ENCODE measurements at regions not wholly inside any gene's neighbourhood (a gene's known extent, or its start where the extent isn't known, plus 50 kb on each side); places are given as distances from the start of the nearest gene placed in this dataset.
"Not testable (repeated sequence)": the region's sequence is repeated elsewhere in the genome, so short reads cannot be mapped to it uniquely, and the experiment has no call there.

DNA sequence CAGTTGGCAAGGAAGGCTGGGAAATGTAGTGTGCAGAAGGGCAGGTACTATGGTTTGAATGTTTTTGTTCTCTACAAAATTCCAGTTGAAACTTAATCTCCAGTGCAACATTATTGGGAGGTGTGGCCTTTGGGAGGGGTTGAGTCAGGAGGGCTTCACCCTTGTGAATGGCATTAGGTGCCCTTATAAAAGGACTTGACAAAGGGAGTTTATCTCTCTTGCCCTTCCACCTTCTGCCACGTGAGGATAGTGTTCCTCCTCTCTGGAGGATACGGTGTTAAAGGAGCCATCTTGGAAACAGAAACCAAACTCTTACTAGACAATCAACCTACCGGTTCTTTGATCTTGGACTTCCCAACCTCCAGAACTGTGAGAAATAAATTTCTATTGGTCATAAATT is 82.2 kb upstream of the LRFN2 start:
- no peak for DNase-seq
- Histone ChIP-seq H3K9me3 (ENCODE audit: control insufficient read depth in 2 of 3, low read length in 3 of 3) (peaks cover 0 to 22% (median 0%) of the 10 kb centered on the region in 3 experiments), H3K4me1 (ENCODE audit: control insufficient read depth in 2 of 2, insufficient read depth in 2 of 2, low read length in 2 of 2) (no peaks in the 10 kb centered on the region), H3K27ac (ENCODE audit: low read depth, low read length) (no peak overlapping the region), H3K27me3 (ENCODE audit: control insufficient read depth in 2 of 2, insufficient read depth in 2 of 2, low read length in 2 of 2) (no peaks in the 10 kb centered on the region), H3K36me3 (ENCODE audit: control insufficient read depth in 2 of 3, insufficient read depth in 3 of 3, low read length in 3 of 3) (no peaks in the 10 kb centered on the region), H3K4me3 (ENCODE audit: low read length) (no peak overlapping the region)
- intact Hi-C loops (cut with micrococcal nuclease): no loop called here
- H3K9me3 Mint-ChIP-seq: peaks cover 9 to 41% (median 17%) of the 10 kb centered on the region in 11 donors
- H3K27ac Mint-ChIP-seq: no peak overlapping the region
- H3K36me3 Mint-ChIP-seq: peaks cover 0 to 15% (median 0%) of the 10 kb centered on the region in 5 donors
- ATAC-seq: no peak
- ChIA-PET POLR2A (no interaction called here), CTCF (no interaction called here)
- no peak overlapping the region for H3K4me3 Mint-ChIP-seq
- H3K4me1 Mint-ChIP-seq: no peaks in the 10 kb centered on the region
- H3K27me3 Mint-ChIP-seq: peaks cover 0 to 20% (median 6%) of the 10 kb centered on the region in 5 donors

DNA sequence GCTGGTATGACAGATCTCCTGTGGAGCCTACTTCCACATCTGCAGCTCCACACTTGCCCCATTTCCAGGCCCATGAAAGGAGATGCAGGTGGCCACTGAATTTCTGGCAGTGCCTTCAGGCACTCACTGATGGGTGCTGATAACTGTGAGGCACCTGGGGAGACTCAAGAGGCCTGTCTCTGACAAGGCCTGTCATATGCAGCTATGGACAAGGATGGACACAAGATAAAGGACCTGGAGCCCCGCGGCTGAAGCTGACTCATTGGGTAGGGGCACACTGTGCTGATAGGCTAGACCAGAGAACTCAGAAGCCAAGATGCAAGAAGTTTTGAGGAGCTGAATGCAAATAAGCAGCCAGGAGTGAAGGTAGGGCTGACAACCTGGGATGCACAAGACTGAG is 81.0 kb upstream of the LRFN2 start:
- H3K27ac ChIP-seq (ENCODE audit: low read depth, low read length): no peak overlapping the region
- H3K36me3 ChIP-seq (ENCODE audit: control insufficient read depth in 2 of 3, insufficient read depth in 3 of 3, low read length in 3 of 3): no peaks in the 10 kb centered on the region
- ChIA-PET CTCF (no interaction called here), POLR2A (no interaction called here)
- Mint-ChIP-seq H3K4me1 (no peaks in the 10 kb centered on the region), H3K27me3 (peaks cover 0 to 20% (median 6%) of the 10 kb centered on the region in 5 donors), H3K4me3 (no peak overlapping the region), H3K9me3 (peaks cover 12 to 52% (median 26%) of the 10 kb centered on the region in 11 donors), H3K27ac (no peak overlapping the region), H3K36me3 (peaks cover 0 to 26% (median 0%) of the 10 kb centered on the region in 5 donors)
- no peak for DNase-seq
- peaks cover 0 to 34% (median 0%) of the 10 kb centered on the region in 3 experiments for H3K9me3 ChIP-seq (ENCODE audit: control insufficient read depth in 2 of 3, low read length in 3 of 3)
- intact Hi-C loops (cut with micrococcal nuclease): no loop called here
- no peak overlapping the region for H3K4me3 ChIP-seq (ENCODE audit: low read length)
- no peaks in the 10 kb centered on the region for H3K4me1 ChIP-seq (ENCODE audit: control insufficient read depth in 2 of 2, insufficient read depth in 2 of 2, low read length in 2 of 2)
- no peak for ATAC-seq
- no peaks in the 10 kb centered on the region for H3K27me3 ChIP-seq (ENCODE audit: control insufficient read depth in 2 of 2, insufficient read depth in 2 of 2, low read length in 2 of 2)

DNA sequence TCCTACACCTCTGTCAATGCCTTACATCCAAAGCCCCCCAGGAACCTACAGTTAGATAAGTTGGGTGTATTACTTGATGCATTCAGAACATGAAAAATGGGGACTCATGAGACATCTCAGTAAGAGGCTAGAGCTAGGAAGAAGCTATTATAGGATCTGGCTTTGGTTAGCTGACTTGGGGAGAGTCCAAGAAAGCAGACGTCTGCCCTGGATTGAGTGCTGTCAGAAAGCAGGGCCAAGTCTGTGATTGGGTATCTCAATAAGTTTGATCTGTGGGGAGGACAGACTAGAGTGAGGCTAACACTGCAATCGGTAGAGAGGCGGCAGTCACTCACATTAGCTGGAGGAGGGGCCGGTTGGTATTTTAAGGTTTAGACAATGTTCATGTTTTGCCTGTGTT is 79.4 kb upstream of the LRFN2 start:
- Histone ChIP-seq H3K27me3 (ENCODE audit: control insufficient read depth in 2 of 2, insufficient read depth in 2 of 2, low read length in 2 of 2) (no peaks in the 10 kb centered on the region), H3K36me3 (ENCODE audit: control insufficient read depth in 2 of 3, insufficient read depth in 3 of 3, low read length in 3 of 3) (no peaks in the 10 kb centered on the region), H3K9me3 (ENCODE audit: control insufficient read depth in 2 of 3, low read length in 3 of 3) (peaks cover 0 to 36% (median 0%) of the 10 kb centered on the region in 3 experiments), H3K4me1 (ENCODE audit: control insufficient read depth in 2 of 2, insufficient read depth in 2 of 2, low read length in 2 of 2) (no peaks in the 10 kb centered on the region), H3K4me3 (ENCODE audit: low read length) (no peak overlapping the region), H3K27ac (ENCODE audit: low read depth, low read length) (no peak overlapping the region)
- peaks cover 12 to 55% (median 29%) of the 10 kb centered on the region in 11 donors for H3K9me3 Mint-ChIP-seq
- H3K27me3 Mint-ChIP-seq: peaks cover 0 to 27% (median 6%) of the 10 kb centered on the region in 5 donors
- no peak overlapping the region for H3K4me3 Mint-ChIP-seq
- ChIA-PET CTCF (no interaction called here), POLR2A (no interaction called here)
- intact Hi-C loops (cut with micrococcal nuclease): no loop called here
- no peak for DNase-seq
- no peaks in the 10 kb centered on the region for H3K4me1 Mint-ChIP-seq
- no peak overlapping the region for H3K27ac Mint-ChIP-seq
- ATAC-seq: no peak
- H3K36me3 Mint-ChIP-seq: peaks cover 0 to 27% (median 0%) of the 10 kb centered on the region in 5 donors

DNA sequence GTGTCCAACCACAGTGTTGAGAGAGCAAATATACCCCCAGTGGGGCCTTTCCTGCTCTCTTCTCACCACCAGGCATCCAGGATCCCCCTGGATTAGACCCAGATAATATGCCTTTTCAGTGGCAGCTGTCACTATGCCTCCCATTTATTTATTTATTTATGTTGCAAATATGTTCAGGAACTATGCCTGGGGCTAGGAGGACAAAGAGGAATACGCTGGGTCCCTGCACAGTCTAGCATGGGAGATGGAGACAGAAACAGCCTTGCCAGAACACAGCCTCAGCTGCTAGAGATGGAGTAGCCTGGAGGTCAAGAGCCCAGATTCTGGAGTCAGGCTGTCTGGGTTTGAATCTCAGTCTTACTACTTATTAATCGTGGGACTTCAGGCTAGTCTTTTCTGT is 74.6 kb upstream of the LRFN2 start:
- no peak overlapping the region for H3K27ac ChIP-seq (ENCODE audit: low read depth, low read length)
- no peaks in the 10 kb centered on the region for H3K36me3 ChIP-seq (ENCODE audit: control insufficient read depth in 2 of 3, insufficient read depth in 3 of 3, low read length in 3 of 3)
- no peaks in the 10 kb centered on the region for H3K4me1 ChIP-seq (ENCODE audit: control insufficient read depth in 2 of 2, insufficient read depth in 2 of 2, low read length in 2 of 2)
- intact Hi-C loops (cut with micrococcal nuclease): no loop called here
- ChIA-PET CTCF (no interaction called here), POLR2A (no interaction called here)
- Mint-ChIP-seq H3K27me3 (peaks cover 0 to 15% (median 12%) of the 10 kb centered on the region in 5 donors), H3K4me1 (no peaks in the 10 kb centered on the region), H3K27ac (no peak overlapping the region), H3K36me3 (peaks cover 0 to 24% (median 0%) of the 10 kb centered on the region in 5 donors), H3K9me3 (peaks cover 12 to 39% (median 24%) of the 10 kb centered on the region in 11 donors), H3K4me3 (no peak overlapping the region)
- ATAC-seq: no peak
- no peak overlapping the region for H3K4me3 ChIP-seq (ENCODE audit: low read length)
- no peak for DNase-seq
- H3K27me3 ChIP-seq (ENCODE audit: control insufficient read depth in 2 of 2, insufficient read depth in 2 of 2, low read length in 2 of 2): no peaks in the 10 kb centered on the region
- peaks cover 0 to 36% (median 0%) of the 10 kb centered on the region in 3 experiments for H3K9me3 ChIP-seq (ENCODE audit: control insufficient read depth in 2 of 3, low read length in 3 of 3)

DNA sequence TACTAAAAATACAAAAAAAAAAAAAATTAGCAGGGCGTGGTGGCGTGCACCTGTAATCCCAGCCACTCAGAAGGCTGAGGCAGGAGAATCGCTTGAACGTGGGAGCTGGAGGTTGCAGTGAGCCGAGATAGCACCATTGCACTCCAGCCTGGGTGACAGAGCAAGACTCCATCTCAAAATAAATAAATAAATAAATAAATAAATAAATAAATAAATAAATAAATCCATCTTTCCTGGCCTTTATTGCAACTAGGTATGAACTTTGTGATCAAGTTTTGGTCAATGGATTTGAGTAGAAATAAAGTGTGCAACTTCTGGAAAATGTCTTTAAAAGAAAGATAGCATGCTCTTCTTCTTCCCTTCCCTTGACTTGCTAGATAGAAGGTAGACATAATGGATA is 69.6 kb upstream of the LRFN2 start:
- intact Hi-C loops (cut with micrococcal nuclease); H3K9me3 Mint-ChIP-seq; H3K27ac Mint-ChIP-seq; H3K36me3 Mint-ChIP-seq; H3K4me1 ChIP-seq (ENCODE audit: control insufficient read depth in 2 of 2, insufficient read depth in 2 of 2, low read length in 2 of 2); H3K27me3 ChIP-seq (ENCODE audit: control insufficient read depth in 2 of 2, insufficient read depth in 2 of 2, low read length in 2 of 2); DNase-seq; H3K27me3 Mint-ChIP-seq; H3K4me3 ChIP-seq (ENCODE audit: low read length); H3K27ac ChIP-seq (ENCODE audit: low read depth, low read length); H3K4me3 Mint-ChIP-seq; CTCF ChIA-PET; H3K9me3 ChIP-seq (ENCODE audit: control insufficient read depth in 2 of 3, low read length in 3 of 3); H3K4me1 Mint-ChIP-seq; H3K36me3 ChIP-seq (ENCODE audit: control insufficient read depth in 2 of 3, insufficient read depth in 3 of 3, low read length in 3 of 3); POLR2A ChIA-PET; ATAC-seq: not testable (repeated sequence)

DNA sequence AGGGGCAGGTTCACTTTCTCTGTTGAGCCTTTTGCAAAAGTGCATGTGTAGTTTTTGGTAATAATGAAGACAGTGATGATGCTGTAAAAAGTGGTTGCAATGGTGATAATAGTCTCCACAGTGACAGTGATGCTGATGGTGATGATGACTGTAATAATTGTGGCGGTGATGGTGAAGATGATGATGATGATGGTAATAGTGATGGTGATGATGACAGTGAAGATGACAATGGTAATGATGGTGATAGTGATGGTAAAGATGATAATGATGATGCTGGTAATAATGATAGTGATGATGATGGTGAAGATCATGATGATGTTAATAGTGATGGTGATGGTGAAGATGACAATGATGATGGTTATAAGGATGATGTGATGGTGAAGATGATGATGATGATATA is 67.7 kb upstream of the LRFN2 start:
- Histone ChIP-seq H3K4me1 (ENCODE audit: control insufficient read depth in 2 of 2, insufficient read depth in 2 of 2, low read length in 2 of 2) (no peaks in the 10 kb centered on the region), H3K4me3 (ENCODE audit: low read length) (no peak overlapping the region), H3K27me3 (ENCODE audit: control insufficient read depth in 2 of 2, insufficient read depth in 2 of 2, low read length in 2 of 2) (no peaks in the 10 kb centered on the region), H3K9me3 (ENCODE audit: control insufficient read depth in 2 of 3, low read length in 3 of 3) (no peaks in the 10 kb centered on the region), H3K36me3 (ENCODE audit: control insufficient read depth in 2 of 3, insufficient read depth in 3 of 3, low read length in 3 of 3) (no peaks in the 10 kb centered on the region), H3K27ac (ENCODE audit: low read depth, low read length) (no peak overlapping the region)
- H3K36me3 Mint-ChIP-seq: no peaks in the 10 kb centered on the region
- ChIA-PET POLR2A (interaction anchor here (0.6 kb wide), 1 partner anchor 45 kb away, joined by 4 read pairs; no protein-coding TSS in a partner anchor), CTCF (no interaction called here)
- no peaks in the 10 kb centered on the region for H3K4me1 Mint-ChIP-seq
- H3K4me3 Mint-ChIP-seq: no peak overlapping the region
- H3K27me3 Mint-ChIP-seq: peaks cover 0 to 8% (median 6%) of the 10 kb centered on the region in 5 donors
- intact Hi-C loops (cut with micrococcal nuclease): no loop called here
- ATAC-seq (no peak), DNase-seq (no peak)
- H3K27ac Mint-ChIP-seq: no peak overlapping the region
- H3K9me3 Mint-ChIP-seq: no peaks in the 10 kb centered on the region

DNA sequence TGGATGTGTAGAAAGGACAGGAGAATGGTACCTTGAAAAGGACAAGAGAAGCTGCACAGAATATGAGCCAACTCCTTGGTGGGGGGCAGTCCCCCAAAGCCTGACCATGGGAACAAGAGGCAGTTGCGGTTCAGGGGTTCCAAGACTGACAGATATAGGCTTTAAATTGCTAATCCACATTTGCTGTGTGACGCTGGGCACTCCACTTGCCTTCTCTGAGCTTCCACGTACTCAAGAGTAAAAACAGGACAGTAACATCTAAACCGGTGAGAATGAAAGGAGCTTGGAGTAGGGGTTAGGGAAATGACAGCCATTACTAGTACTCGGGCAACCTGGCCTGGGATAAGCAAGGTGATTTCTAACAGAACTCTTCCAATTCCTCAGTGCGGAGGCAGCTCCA is 57.9 kb upstream of the LRFN2 start:
- Mint-ChIP-seq H3K9me3 (peaks cover 0 to 4% (median 0%) of the 10 kb centered on the region in 11 donors), H3K4me3 (no peak overlapping the region), H3K36me3 (peaks cover 0 to 8% (median 0%) of the 10 kb centered on the region in 5 donors), H3K27ac (no peak overlapping the region), H3K4me1 (peaks cover 8 to 22% (median 16%) of the 10 kb centered on the region in 7 donors), H3K27me3 (peaks cover 9 to 33% (median 20%) of the 10 kb centered on the region in 5 donors)
- ATAC-seq (no peak), DNase-seq (no peak)
- Histone ChIP-seq H3K27me3 (ENCODE audit: control insufficient read depth in 2 of 2, insufficient read depth in 2 of 2, low read length in 2 of 2) (no peaks in the 10 kb centered on the region), H3K27ac (ENCODE audit: low read depth, low read length) (no peak overlapping the region), H3K4me1 (ENCODE audit: control insufficient read depth in 2 of 2, insufficient read depth in 2 of 2, low read length in 2 of 2) (peaks cover 4 to 14% of the 10 kb centered on the region in 2 donors), H3K9me3 (ENCODE audit: control insufficient read depth in 2 of 3, low read length in 3 of 3) (no peaks in the 10 kb centered on the region), H3K36me3 (ENCODE audit: control insufficient read depth in 2 of 3, insufficient read depth in 3 of 3, low read length in 3 of 3) (no peaks in the 10 kb centered on the region), H3K4me3 (ENCODE audit: low read length) (no peak overlapping the region)
- CTCF ChIA-PET: no interaction called here
- POLR2A ChIA-PET: no interaction called here
- intact Hi-C loops (cut with micrococcal nuclease): no loop called here

All from naive thymus-derived CD4-positive, alpha-beta T cell (primary cell).